Parathyroid adenoma (tissue), 2 donors: ENCODE measurements at regions not wholly inside any gene's neighbourhood (a gene's known extent, or its start where the extent isn't known, plus 50 kb on each side); places are given as distances from the start of the nearest gene placed in this dataset.

ENCODE experiments used
- H2AFZ ChIP-seq: fragments of 300-600 bp; sonication (generic); one replicate; pipeline ENCODE4 v1.7.0; 2017; ENCODE audit warnings: antibody characterized with exemption, mild to moderate bottlenecking
- H3K27ac ChIP-seq: fragments of 300-600 bp; sonication (generic); one replicate; pipeline ENCODE4 v1.7.0; 2017
- H3K27me3 ChIP-seq: fragments of 300-600 bp; sonication (generic); one replicate; pipeline ENCODE4 v1.7.0; 2017; ENCODE audit warnings: low read length; ENCODE audit not compliant: control insufficient read depth, insufficient read depth
- H3K36me3 ChIP-seq: fragments of 300-600 bp; sonication (generic); one replicate; pipeline ENCODE4 v1.7.0; 2017; ENCODE audit warnings: low read length; ENCODE audit not compliant: control insufficient read depth, insufficient read depth
- H3K4me1 ChIP-seq: fragments of 300-600 bp; sonication (generic); one replicate; pipeline ENCODE4 v1.7.0; 2017; ENCODE audit warnings: control low read depth
- H3K4me2 ChIP-seq: fragments of 300-600 bp; sonication (generic); one replicate; pipeline ENCODE4 v1.7.0; 2017; ENCODE audit warnings: low read length
- H3K4me3 ChIP-seq: fragments of 300-600 bp; sonication (generic); one replicate; pipeline ENCODE4 v1.7.0; 2017; ENCODE audit warnings: low read depth, low read length
- H3K79me2 ChIP-seq: fragments of 300-600 bp; sonication (generic); one replicate; pipeline ENCODE4 v1.7.0; 2017; ENCODE audit warnings: control low read depth
- H3K9ac ChIP-seq: fragments of 300-600 bp; sonication (generic); one replicate; pipeline ENCODE4 v1.7.0; 2017; ENCODE audit warnings: mild to moderate bottlenecking
- H3K9me3 ChIP-seq: fragments of 300-600 bp; sonication (generic); one replicate; pipeline ENCODE4 v1.7.0; 2017; ENCODE audit warnings: low read length; ENCODE audit not compliant: control insufficient read depth
- TF ChIP-seq, protein P1 (sequence below): fragments of 300-600 bp; sonication (generic); IDR thresholded peaks from one replicate; pipeline ENCODE4 v1.7.0; 2017; ENCODE audit warnings: antibody characterized with exemption, mild to moderate bottlenecking
- donor health status: primary hyperparathyroidism.

DNA sequence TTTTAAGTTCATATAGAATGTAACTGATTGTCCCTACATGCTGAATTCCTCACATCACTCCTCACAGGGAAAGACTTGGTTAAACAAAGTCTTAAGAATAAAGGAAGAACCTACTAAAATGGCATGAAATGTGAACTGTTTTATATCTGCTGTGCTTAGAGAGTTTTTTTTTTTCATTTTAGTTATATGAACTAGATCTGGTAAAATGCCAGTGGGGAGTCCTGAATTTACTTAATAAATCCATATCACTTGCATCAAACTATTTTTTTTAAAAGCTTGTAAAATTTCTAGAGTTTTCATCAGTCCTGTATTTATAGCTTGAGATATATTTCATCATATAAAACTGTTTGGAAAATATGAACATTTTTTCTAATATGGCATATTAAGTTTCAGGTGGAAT, 1528.6 kb downstream of the EFNA5 start:
- Histone ChIP-seq H3K27ac (no peak overlapping the region), H3K9ac (no peak overlapping the region), H3K79me2 (no peaks in the 10 kb centered on the region), H3K4me3 (no peak overlapping the region), H2AFZ (no peak overlapping the region), H3K4me1 (no peaks in the 10 kb centered on the region), H3K4me2 (no peak overlapping the region), H3K9me3 (no peaks in the 10 kb centered on the region), H3K36me3 (no peaks in the 10 kb centered on the region), H3K27me3 (no peaks in the 10 kb centered on the region)
- TF ChIP-seq, protein P1, sequence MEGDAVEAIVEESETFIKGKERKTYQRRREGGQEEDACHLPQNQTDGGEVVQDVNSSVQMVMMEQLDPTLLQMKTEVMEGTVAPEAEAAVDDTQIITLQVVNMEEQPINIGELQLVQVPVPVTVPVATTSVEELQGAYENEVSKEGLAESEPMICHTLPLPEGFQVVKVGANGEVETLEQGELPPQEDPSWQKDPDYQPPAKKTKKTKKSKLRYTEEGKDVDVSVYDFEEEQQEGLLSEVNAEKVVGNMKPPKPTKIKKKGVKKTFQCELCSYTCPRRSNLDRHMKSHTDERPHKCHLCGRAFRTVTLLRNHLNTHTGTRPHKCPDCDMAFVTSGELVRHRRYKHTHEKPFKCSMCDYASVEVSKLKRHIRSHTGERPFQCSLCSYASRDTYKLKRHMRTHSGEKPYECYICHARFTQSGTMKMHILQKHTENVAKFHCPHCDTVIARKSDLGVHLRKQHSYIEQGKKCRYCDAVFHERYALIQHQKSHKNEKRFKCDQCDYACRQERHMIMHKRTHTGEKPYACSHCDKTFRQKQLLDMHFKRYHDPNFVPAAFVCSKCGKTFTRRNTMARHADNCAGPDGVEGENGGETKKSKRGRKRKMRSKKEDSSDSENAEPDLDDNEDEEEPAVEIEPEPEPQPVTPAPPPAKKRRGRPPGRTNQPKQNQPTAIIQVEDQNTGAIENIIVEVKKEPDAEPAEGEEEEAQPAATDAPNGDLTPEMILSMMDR = no peak

DNA sequence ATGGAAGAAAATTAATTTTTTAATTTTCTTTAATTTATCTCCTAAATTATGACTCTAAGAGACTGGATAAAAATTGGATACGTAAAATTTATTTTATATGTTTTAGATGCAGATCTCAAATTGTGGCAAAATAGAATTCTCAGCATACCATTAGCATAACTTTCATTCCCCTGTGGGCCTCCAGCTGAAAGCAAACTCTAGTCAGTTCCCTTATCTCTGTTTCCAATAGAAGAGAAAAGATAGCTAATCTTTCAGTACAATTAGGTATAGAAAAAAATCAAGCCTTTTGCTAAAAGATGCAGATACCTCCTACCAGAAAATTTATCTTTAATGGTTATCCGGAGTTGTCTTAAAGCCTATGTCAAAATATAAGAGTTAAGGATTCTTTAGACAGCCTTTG, 1530.6 kb downstream of the EFNA5 start:
- Histone ChIP-seq H3K4me1 (no peaks in the 10 kb centered on the region), H3K9me3 (no peaks in the 10 kb centered on the region), H3K36me3 (no peaks in the 10 kb centered on the region), H3K9ac (no peak overlapping the region), H3K4me3 (no peak overlapping the region), H3K27me3 (no peaks in the 10 kb centered on the region), H3K4me2 (no peak overlapping the region), H2AFZ (no peak overlapping the region), H3K79me2 (no peaks in the 10 kb centered on the region), H3K27ac (no peak overlapping the region)
- TF ChIP-seq, protein P1 = no peak

DNA sequence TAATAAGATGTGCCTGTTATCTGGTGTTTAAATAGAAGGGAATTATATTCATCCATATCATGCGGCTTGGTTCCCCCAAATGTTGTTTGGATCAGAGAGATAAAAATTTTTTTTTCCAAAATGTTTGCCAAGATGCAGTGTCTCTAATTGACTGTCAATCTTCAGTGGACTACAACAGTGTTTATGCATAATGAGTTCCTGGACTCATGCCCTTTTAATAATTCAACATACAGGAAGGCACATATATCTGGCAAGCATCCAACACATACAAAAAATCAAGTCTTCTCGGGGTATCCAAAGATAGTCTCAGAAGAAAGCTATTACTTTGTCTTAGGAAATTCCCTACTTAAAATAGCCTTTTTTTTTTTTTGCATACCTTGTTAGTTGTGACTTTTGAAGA, 1534.7 kb downstream of the EFNA5 start:
- H3K27ac ChIP-seq = no peak overlapping the region
- no peak overlapping the region for H3K9ac ChIP-seq
- no peak overlapping the region for H2AFZ ChIP-seq
- H3K4me3 ChIP-seq = no peak overlapping the region
- no peaks in the 10 kb centered on the region for H3K27me3 ChIP-seq
- no peak overlapping the region for H3K4me2 ChIP-seq
- TF ChIP-seq, protein P1 = no peak
- no peaks in the 10 kb centered on the region for H3K79me2 ChIP-seq
- H3K9me3 ChIP-seq = no peaks in the 10 kb centered on the region
- H3K4me1 ChIP-seq = no peaks in the 10 kb centered on the region
- H3K36me3 ChIP-seq = no peaks in the 10 kb centered on the region

DNA sequence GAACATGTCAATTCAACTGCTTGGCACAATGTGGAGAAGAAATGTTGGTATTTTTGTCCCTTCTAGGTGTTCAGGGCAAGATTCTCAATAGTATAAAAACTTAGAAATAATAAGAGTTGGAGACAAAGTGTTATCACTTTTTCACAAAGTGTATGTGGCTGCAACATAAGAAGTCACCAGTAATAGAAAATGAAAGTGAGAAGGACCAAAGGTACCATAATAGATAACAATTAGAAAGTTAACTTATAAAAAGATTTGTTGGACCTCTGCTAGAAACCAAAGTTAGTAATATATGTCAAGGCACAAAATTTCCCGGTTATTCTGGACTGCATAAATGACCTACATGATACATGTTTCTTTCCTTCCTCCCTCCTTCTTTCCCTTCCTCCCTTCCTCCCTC, 1535.3 kb downstream of the EFNA5 start:
- Histone ChIP-seq H2AFZ (no peak overlapping the region), H3K79me2 (no peaks in the 10 kb centered on the region), H3K4me1 (no peaks in the 10 kb centered on the region), H3K36me3 (no peaks in the 10 kb centered on the region), H3K27me3 (no peaks in the 10 kb centered on the region), H3K9ac (no peak overlapping the region), H3K4me3 (no peak overlapping the region), H3K4me2 (no peak overlapping the region), H3K27ac (no peak overlapping the region), H3K9me3 (no peaks in the 10 kb centered on the region)
- TF ChIP-seq, protein P1 = no peak

DNA sequence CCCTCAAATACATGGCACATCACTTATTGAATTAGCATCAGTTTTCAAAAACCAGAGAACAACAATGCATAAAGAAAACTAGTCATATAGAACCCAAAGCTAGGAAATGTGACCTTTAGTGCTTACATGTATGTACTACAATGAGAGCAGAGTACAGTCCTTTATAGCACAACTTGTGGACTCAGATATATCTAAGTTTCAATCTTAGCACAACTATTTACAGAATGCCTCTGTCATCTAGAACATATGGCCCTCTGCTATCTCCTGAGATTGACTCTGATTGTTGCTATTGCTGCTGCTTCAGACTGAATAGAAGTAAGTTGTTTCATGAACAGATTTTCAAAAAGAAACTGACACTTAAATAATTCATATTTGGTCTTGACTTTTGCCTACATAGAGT, 1536.2 kb downstream of the EFNA5 start:
- H3K79me2 ChIP-seq = no peaks in the 10 kb centered on the region
- H3K9ac ChIP-seq = no peak overlapping the region
- H3K4me2 ChIP-seq = no peak overlapping the region
- TF ChIP-seq, protein P1 = no peak
- no peaks in the 10 kb centered on the region for H3K9me3 ChIP-seq
- no peaks in the 10 kb centered on the region for H3K36me3 ChIP-seq
- H3K4me1 ChIP-seq = no peaks in the 10 kb centered on the region
- no peak overlapping the region for H2AFZ ChIP-seq
- H3K27ac ChIP-seq = no peak overlapping the region
- H3K4me3 ChIP-seq = no peak overlapping the region
- no peaks in the 10 kb centered on the region for H3K27me3 ChIP-seq
